Tibial artery (tissue), 4 donors: ENCODE measurements at regions not wholly inside any gene's neighbourhood (a gene's known extent, or its start where the extent isn't known, plus 50 kb on each side); places are given as distances from the start of the nearest gene placed in this dataset.

ENCODE experiments used
- DNase-seq, 2 donors: peaks; one replicate each; pipeline ENCODE4 v3.0.0-alpha.2; 2019
- H3K27ac ChIP-seq, 2 donors: fragments of 200-600 bp; sonication (generic) in 1 of 2; 1 replicate in 1 of 2; 2 replicates in 1 of 2; pipeline ENCODE4 v1.5.1; 2018 to 2019; ENCODE audit warnings: mild to moderate bottlenecking in 1 of 2
- H3K27me3 ChIP-seq, 2 donors: fragments of 200-600 bp; sonication (generic) in 1 of 2; one replicate each; pipeline versions ENCODE4 v1.5.1 to v1.6.0; 2016 to 2019
- H3K36me3 ChIP-seq, 3 donors: fragments of 200-600 bp; sonication (generic) in 2 of 3; one replicate each; pipeline ENCODE4 v1.5.1; 2016 to 2019; ENCODE audit warnings: mild to moderate bottlenecking in 2 of 3
- H3K4me1 ChIP-seq, 4 donors: fragments of 200-600 bp; sonication (generic) in 2 of 4; 1 replicate in 3 of 4; 2 replicates in 1 of 4; pipeline ENCODE4 v1.5.1; 2016 to 2019
- H3K4me3 ChIP-seq, 2 donors: fragments of 200-600 bp; sonication (generic) in 1 of 2; 1 replicate in 1 of 2; 2 replicates in 1 of 2; pipeline ENCODE4 v1.5.1; 2018 to 2019; ENCODE audit warnings: mild to moderate bottlenecking in 2 of 2
- H3K9me3 ChIP-seq, 3 donors: fragments of 200-600 bp; sonication (generic) in 1 of 3; one replicate each; pipeline ENCODE4 v1.5.1; 2016 to 2019
- CTCF ChIP-seq, 2 experiments: fragments of 200-600 bp in 1 of 2; fragments of 450-650 bp in 1 of 2; IDR thresholded peaks; one replicate each; pipeline ENCODE4 v1.5.1; 2017 to 2019; ENCODE audit warnings: antibody characterized with exemption in 2 of 2, mild to moderate bottlenecking in 1 of 2, moderate library complexity in 1 of 2
- intact Hi-C: fragments of 100-400 bp; cut with DNase I; formaldehyde crosslinking; loops from one replicate; pipeline ENCODE4 v1.15.0; 2023; ENCODE audit warnings: low total_unique reads

DNA sequence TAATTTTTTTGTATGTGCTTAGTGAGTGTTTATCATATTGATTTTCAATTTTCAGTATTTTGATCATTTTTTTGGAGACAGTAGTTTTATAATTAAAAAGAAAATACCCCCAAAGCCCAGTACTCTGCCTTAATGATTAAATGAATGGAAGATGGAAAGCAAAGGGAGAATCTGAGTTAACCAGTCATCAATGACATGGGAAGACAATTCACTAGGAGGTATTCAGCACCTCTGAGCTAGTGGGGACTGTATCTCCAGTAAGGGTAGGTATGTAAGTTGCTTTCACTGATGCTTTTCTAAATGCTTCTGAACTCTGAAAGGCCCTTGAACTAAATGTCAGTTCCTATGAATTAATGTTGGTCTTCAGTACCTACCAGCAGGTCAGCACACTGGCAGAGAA, 590.4 kb upstream of the DPPA4 start:
- no peak for TF ChIP-seq CTCF (IDR thresholded peaks at IDR 0.05)
- Histone ChIP-seq H3K36me3 (no peaks in the 10 kb centered on the region), H3K4me3 (no peak overlapping the region), H3K4me1 (peaks cover 0 to 10% (median 0%) of the 10 kb centered on the region in 4 donors), H3K27me3 (no peaks in the 10 kb centered on the region), H3K9me3 (no peaks in the 10 kb centered on the region), H3K27ac (no peak overlapping the region)
- intact Hi-C loops, result no loop called here
- DNase-seq, result no peak

DNA sequence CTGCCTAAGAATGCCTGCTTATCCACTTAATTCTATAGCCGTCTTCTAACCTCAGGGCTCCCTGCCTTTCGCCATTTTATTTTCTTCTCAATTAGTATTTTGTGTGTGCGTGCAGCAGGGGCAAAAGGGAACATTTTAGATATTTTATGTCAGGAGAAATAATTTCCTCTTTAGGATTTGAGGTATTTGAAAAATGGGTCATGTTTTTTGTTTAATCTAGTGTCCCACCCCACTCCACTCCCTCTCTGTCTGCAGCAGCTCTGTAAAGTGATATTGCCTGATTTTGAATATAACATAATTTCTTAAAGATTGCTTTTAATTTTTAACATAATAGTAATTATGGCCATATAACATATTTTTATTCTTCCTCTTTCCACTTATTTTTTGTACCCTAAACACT, 593.2 kb upstream of the DPPA4 start:
- intact Hi-C loops, result no loop called here

DNA sequence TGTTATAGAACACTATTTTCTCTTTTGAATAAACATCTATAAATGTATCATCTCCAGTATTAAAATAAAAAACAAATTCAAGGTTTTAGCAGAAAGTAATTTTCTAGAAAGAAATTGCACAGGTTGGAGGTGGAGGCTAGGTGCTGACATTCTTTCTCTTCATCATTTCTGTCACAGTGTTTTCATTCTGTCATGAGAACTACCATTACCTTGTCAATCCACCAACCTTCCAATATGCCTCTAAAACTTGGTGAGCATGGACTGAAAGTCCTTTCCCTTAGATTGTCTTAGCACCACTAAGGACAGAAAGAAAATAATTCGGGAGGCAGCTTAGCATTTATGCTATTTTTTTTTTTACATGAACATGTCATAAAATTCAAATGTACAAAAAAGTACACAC, 596.2 kb upstream of the DPPA4 start:
- H3K36me3 ChIP-seq, result no peaks in the 10 kb centered on the region
- TF ChIP-seq CTCF (IDR thresholded peaks at IDR 0.05), result no peak
- no peak overlapping the region for H3K4me3 ChIP-seq
- H3K27me3 ChIP-seq, result no peaks in the 10 kb centered on the region
- intact Hi-C loops, result no loop called here
- no peak overlapping the region for H3K27ac ChIP-seq
- DNase-seq, result no peak
- no peaks in the 10 kb centered on the region for H3K4me1 ChIP-seq
- H3K9me3 ChIP-seq, result no peaks in the 10 kb centered on the region

More for the DNA sequence above, 593.2 kb upstream of the DPPA4 start:
- no peak for DNase-seq
- H3K9me3 ChIP-seq, result no peaks in the 10 kb centered on the region
- peaks cover 0 to 10% (median 0%) of the 10 kb centered on the region in 4 donors for H3K4me1 ChIP-seq
- no peaks in the 10 kb centered on the region for H3K27me3 ChIP-seq
- TF ChIP-seq CTCF (IDR thresholded peaks at IDR 0.05), result no peak
- no peak overlapping the region for H3K27ac ChIP-seq
- no peaks in the 10 kb centered on the region for H3K36me3 ChIP-seq
- H3K4me3 ChIP-seq, result no peak overlapping the region

DNA sequence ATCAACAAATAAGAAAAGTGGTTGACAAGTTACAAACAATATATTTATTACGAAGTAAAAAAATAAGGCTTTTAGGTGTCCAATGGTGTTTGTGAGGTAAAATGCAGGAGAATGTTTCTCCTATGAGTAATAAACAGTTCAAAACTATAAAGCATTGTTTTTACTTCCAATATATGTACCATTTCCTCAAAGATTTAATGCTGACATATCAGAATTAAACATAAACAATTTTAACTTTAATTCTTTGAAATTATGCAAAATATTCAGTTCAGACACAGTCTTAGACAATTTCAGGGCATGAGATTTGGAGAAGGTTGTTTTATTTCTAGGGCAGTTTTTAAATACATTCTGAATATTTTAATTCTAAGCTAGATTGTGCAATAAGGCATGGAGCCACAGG, 602.5 kb upstream of the DPPA4 start:
- H3K36me3 ChIP-seq, result no peaks in the 10 kb centered on the region
- intact Hi-C loops, result no loop called here
- no peaks in the 10 kb centered on the region for H3K9me3 ChIP-seq
- no peak overlapping the region for H3K27ac ChIP-seq
- no peaks in the 10 kb centered on the region for H3K27me3 ChIP-seq
- no peaks in the 10 kb centered on the region for H3K4me1 ChIP-seq
- no peak overlapping the region for H3K4me3 ChIP-seq
- no peak for DNase-seq
- TF ChIP-seq CTCF (IDR thresholded peaks at IDR 0.05), result no peak

DNA sequence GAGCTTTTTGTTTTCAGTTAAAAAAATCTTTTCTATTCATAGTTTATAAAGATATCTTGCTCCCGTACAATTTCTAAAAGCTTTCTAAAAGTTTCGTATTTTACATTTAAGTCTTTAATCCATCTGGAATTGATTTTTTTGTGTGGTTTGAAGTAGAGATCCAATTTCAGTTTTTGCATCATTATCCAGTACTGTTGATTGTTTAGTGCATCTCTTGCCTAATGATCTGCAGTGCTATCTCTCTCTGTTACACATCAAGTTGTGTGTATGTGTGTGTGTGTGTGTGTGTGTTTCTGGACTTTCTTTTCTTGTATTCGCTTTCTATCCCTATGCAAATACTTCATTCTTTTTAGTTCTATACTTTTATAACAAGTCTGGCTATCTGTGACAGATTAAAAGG, 605.8 kb upstream of the DPPA4 start:
- no peaks in the 10 kb centered on the region for H3K36me3 ChIP-seq
- no peak overlapping the region for H3K4me3 ChIP-seq
- H3K27me3 ChIP-seq, result no peaks in the 10 kb centered on the region
- intact Hi-C loops, result no loop called here
- H3K27ac ChIP-seq, result no peak overlapping the region
- no peak for DNase-seq
- H3K4me1 ChIP-seq, result no peaks in the 10 kb centered on the region
- no peaks in the 10 kb centered on the region for H3K9me3 ChIP-seq
- TF ChIP-seq CTCF (IDR thresholded peaks at IDR 0.05), result no peak

GRCh38 chr3:109944836-109945235, 607.5 kb upstream of the DPPA4 start:
- H3K9me3 ChIP-seq, result no peaks in the 10 kb centered on the region
- no peak overlapping the region for H3K27ac ChIP-seq
- no peaks in the 10 kb centered on the region for H3K4me1 ChIP-seq
- TF ChIP-seq CTCF (IDR thresholded peaks at IDR 0.05), result no peak
- no peaks in the 10 kb centered on the region for H3K27me3 ChIP-seq
- no peak for DNase-seq
- no peaks in the 10 kb centered on the region for H3K36me3 ChIP-seq
- intact Hi-C loops, result no loop called here
- no peak overlapping the region for H3K4me3 ChIP-seq
